Panc1 (cell line): ENCODE measurements at regions not wholly inside any gene's neighbourhood (a gene's known extent, or its start where the extent isn't known, plus 50 kb on each side); places are given as distances from the start of the nearest gene placed in this dataset.

Source experiments
- POLR2AphosphoS5 ChIP-seq: IDR thresholded peaks from 2 replicates; pipeline ENCODE4 v1.6.1; 2012; ENCODE audit warnings: mild to moderate bottlenecking, low read depth, low read length, moderate library complexity
- SIN3A ChIP-seq: IDR thresholded peaks from 2 replicates; pipeline ENCODE4 v1.6.1; 2012; ENCODE audit warnings: low read depth, mild to moderate bottlenecking, low read length, moderate library complexity, borderline replicate concordance; ENCODE audit not compliant: insufficient read depth
- TF ChIP-seq, protein P1 (sequence below): fragments of 450-650 bp; IDR thresholded peaks from 2 replicates; pipeline ENCODE4 v1.5.1; 2017; ENCODE audit warnings: mild to moderate bottlenecking
- TF ChIP-seq, protein P2 (sequence below), 2 experiments: IDR thresholded peaks; 2 replicates each; pipeline ENCODE4 v1.6.1; 2011 to 2012; ENCODE audit warnings: low read depth in 2 of 2, control low read depth in 1 of 2, low read length in 1 of 2, mild to moderate bottlenecking in 1 of 2, moderate library complexity in 1 of 2; ENCODE audit not compliant: insufficient read depth in 1 of 2

DNA sequence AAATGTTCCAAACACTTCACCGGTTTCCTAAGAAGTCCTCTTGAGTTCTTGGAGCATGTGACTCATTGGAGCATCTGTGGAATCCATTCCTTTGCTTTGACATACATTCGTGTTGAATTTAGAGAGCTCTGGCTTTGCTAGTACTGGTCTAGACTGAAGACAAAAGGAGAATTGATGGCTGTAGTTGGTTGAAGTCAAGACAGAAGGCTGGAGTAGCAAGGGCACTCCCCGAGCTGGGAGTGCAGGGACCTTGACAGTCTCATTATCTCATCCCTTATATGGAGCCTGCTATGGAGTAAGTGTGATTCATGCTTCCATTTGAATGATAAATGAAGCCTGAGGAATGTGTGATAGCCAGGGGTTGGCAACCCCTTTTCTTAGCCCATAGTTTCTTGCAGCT lies 1249.1 kb downstream of the TYW1 start:
- TF ChIP-seq, protein P1, sequence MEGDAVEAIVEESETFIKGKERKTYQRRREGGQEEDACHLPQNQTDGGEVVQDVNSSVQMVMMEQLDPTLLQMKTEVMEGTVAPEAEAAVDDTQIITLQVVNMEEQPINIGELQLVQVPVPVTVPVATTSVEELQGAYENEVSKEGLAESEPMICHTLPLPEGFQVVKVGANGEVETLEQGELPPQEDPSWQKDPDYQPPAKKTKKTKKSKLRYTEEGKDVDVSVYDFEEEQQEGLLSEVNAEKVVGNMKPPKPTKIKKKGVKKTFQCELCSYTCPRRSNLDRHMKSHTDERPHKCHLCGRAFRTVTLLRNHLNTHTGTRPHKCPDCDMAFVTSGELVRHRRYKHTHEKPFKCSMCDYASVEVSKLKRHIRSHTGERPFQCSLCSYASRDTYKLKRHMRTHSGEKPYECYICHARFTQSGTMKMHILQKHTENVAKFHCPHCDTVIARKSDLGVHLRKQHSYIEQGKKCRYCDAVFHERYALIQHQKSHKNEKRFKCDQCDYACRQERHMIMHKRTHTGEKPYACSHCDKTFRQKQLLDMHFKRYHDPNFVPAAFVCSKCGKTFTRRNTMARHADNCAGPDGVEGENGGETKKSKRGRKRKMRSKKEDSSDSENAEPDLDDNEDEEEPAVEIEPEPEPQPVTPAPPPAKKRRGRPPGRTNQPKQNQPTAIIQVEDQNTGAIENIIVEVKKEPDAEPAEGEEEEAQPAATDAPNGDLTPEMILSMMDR: no peak
- TF ChIP-seq, protein P2, sequence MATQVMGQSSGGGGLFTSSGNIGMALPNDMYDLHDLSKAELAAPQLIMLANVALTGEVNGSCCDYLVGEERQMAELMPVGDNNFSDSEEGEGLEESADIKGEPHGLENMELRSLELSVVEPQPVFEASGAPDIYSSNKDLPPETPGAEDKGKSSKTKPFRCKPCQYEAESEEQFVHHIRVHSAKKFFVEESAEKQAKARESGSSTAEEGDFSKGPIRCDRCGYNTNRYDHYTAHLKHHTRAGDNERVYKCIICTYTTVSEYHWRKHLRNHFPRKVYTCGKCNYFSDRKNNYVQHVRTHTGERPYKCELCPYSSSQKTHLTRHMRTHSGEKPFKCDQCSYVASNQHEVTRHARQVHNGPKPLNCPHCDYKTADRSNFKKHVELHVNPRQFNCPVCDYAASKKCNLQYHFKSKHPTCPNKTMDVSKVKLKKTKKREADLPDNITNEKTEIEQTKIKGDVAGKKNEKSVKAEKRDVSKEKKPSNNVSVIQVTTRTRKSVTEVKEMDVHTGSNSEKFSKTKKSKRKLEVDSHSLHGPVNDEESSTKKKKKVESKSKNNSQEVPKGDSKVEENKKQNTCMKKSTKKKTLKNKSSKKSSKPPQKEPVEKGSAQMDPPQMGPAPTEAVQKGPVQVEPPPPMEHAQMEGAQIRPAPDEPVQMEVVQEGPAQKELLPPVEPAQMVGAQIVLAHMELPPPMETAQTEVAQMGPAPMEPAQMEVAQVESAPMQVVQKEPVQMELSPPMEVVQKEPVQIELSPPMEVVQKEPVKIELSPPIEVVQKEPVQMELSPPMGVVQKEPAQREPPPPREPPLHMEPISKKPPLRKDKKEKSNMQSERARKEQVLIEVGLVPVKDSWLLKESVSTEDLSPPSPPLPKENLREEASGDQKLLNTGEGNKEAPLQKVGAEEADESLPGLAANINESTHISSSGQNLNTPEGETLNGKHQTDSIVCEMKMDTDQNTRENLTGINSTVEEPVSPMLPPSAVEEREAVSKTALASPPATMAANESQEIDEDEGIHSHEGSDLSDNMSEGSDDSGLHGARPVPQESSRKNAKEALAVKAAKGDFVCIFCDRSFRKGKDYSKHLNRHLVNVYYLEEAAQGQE (IDR thresholded peaks at IDR 0.05; ENCODE audit: insufficient read depth in 1 of 2, low read depth in 2 of 2, low read length in 1 of 2): no peak
- TF ChIP-seq POLR2AphosphoS5: no peak
- TF ChIP-seq SIN3A: no peak
